ENCODE measurements at regions not wholly inside any gene's neighbourhood (a gene's known extent, or its start where the extent isn't known, plus 50 kb on each side); places are given as distances from the start of the nearest gene placed in this dataset.

DNA sequence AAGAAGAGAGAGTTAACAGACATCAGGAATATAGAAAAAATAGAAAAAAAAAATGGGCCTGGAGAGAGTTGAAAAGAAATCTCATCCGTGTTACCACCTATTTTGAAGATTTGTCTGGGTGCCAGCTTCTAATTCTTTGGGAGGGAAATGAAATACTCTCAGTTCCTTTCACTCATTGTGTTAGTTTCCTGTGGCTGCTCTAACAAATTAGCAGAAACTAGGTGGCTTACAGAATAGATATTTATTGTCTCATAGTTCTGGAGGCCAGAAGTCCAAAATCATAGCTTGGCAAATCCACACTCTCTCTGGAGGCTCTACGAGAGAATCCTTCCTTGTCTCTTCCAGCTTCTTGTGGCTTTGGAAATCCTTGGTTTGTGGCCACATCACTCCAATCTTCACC, 225.1 kb upstream of the BTBD3 start:
- H3K27ac ChIP-seq (ENCODE audit: control insufficient read depth, insufficient read depth), result no peak overlapping the region
- no peak overlapping the region for H3K9ac ChIP-seq (ENCODE audit: control insufficient read depth, insufficient read depth, low read length)
- ATAC-seq (no peak), FAIRE-seq (no peak), DNase-seq (ENCODE audit: low read depth, low spot score) (no peak)
- H3K27me3 ChIP-seq (replicated peaks in 1 of 2; ENCODE audit: control insufficient read depth in 2 of 2, insufficient read depth in 2 of 2, low read length in 1 of 2), result no peaks in the 10 kb centered on the region
- no peaks in the 10 kb centered on the region for H3K79me2 ChIP-seq (ENCODE audit: control insufficient read depth, insufficient read depth, low read length)
- no peak overlapping the region for H3K4me3 ChIP-seq
- no peak overlapping the region for H2AFZ ChIP-seq (ENCODE audit: control insufficient read depth, low read depth, low read length)
- WGBS (ENCODE audit: insufficient coverage, insufficient replicate concordance, low lambda C conversion rate, missing lambda C conversion rate), result 0% methylated on average over 2 of the region's 2 CpGs
- TF ChIP-seq NRF1 (conservative IDR thresholded peaks at IDR 0.05; ENCODE audit: low read depth, low read length) (no peak), FOS (IDR thresholded peaks at IDR 0.05; ENCODE audit: borderline replicate concordance, extremely low read depth, insufficient read length) (no peak), USF1 (IDR thresholded peaks at IDR 0.05; ENCODE audit: borderline replicate concordance, extremely low read length, insufficient read depth, low read depth, low read length) (no peak), POU2F2 (IDR thresholded peaks at IDR 0.05; ENCODE audit: borderline replicate concordance, low read depth, low read length) (no peak), BACH1 (IDR thresholded peaks at IDR 0.05; ENCODE audit: borderline replicate concordance) (no peak)
- TF ChIP-seq, protein P1, sequence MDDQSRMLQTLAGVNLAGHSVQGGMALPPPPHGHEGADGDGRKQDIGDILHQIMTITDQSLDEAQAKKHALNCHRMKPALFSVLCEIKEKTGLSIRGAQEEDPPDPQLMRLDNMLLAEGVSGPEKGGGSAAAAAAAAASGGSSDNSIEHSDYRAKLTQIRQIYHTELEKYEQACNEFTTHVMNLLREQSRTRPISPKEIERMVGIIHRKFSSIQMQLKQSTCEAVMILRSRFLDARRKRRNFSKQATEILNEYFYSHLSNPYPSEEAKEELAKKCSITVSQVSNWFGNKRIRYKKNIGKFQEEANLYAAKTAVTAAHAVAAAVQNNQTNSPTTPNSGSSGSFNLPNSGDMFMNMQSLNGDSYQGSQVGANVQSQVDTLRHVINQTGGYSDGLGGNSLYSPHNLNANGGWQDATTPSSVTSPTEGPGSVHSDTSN (IDR thresholded peaks at IDR 0.05; ENCODE audit: insufficient replicate concordance, low read depth, low read length), result no peak
- ChIA-PET RAD21 (ENCODE audit: unreplicated experiment) (no interaction called here), CTCF (interaction anchor here (1.4 to 2.0 kb wide), 2 partner anchors 11 to 16 kb away, joined by 4 to 8 read pairs; no protein-coding TSS in a partner anchor), SMC1A (ENCODE audit: uncharacterized antibody, unreplicated experiment) (interaction anchor here (1.7 kb wide), 1 partner anchor 9 kb away, joined by 4 read pairs; no protein-coding TSS in a partner anchor), POLR2A (no interaction called here)
- no peaks in the 10 kb centered on the region for H3K9me3 ChIP-seq (replicated peaks; ENCODE audit: control insufficient read depth, insufficient read depth, low read length)
- H3K36me3 ChIP-seq (ENCODE audit: control insufficient read depth in 2 of 2, insufficient read depth in 2 of 2, low read length in 1 of 2), result no peaks in the 10 kb centered on the region
- H3K4me2 ChIP-seq (ENCODE audit: control insufficient read depth, insufficient read depth), result no peak overlapping the region
- in situ Hi-C loops (cut with MboI), result no loop called here
- no peaks in the 10 kb centered on the region for H4K20me1 ChIP-seq (ENCODE audit: control insufficient read depth, insufficient read depth)
- no TSS peak for BruUV-seq (replicated peaks)
- no peaks in the 10 kb centered on the region for H3K4me1 ChIP-seq (ENCODE audit: control insufficient read depth, insufficient read depth, low read length)
- intact Hi-C loops (cut with micrococcal nuclease; ENCODE audit: unreplicated experiment), result no loop called here

Data from GM12878 (cell line).